Vagina (tissue), 2 donors: ENCODE measurements at regions not wholly inside any gene's neighbourhood (a gene's known extent, or its start where the extent isn't known, plus 50 kb on each side); places are given as distances from the start of the nearest gene placed in this dataset.

ENCODE experiments used
- DNase-seq, 2 donors: peaks; one replicate each; pipeline ENCODE4 v3.0.0-alpha.2; 2017; ENCODE audit errors: extremely low spot score in 2 of 2
- H3K27ac ChIP-seq: fragments of 200-600 bp; sonication (generic); one replicate; pipeline ENCODE4 v1.5.1; 2019
- H3K27me3 ChIP-seq: fragments of 200-600 bp; sonication (generic); one replicate; pipeline ENCODE4 v1.5.1; 2019
- H3K36me3 ChIP-seq, 2 donors: fragments of 200-600 bp; sonication (generic); one replicate each; pipeline ENCODE4 v1.5.1; 2017 to 2019
- H3K4me1 ChIP-seq: fragments of 200-600 bp; sonication (generic); one replicate; pipeline ENCODE4 v1.5.1; 2019
- H3K4me3 ChIP-seq, 2 donors: fragments of 200-600 bp; sonication (generic); 1 replicate in 1 of 2; 2 replicates in 1 of 2; pipeline ENCODE4 v1.5.1; 2016 to 2019
- H3K9me3 ChIP-seq: fragments of 200-600 bp; sonication (generic); one replicate; pipeline ENCODE4 v1.5.1; 2019
- POLR2A ChIP-seq, 2 donors: fragments of 450-650 bp; IDR thresholded peaks; one replicate each; pipeline ENCODE4 v1.6.1; 2017; ENCODE audit warnings: antibody characterized with exemption in 2 of 2, mild to moderate bottlenecking in 2 of 2, moderate library complexity in 2 of 2
- POLR2AphosphoS5 ChIP-seq, 2 donors: sonication (generic); formaldehyde crosslinking; IDR thresholded peaks; one replicate each; pipeline ENCODE4 v1.9.0; 2017; ENCODE audit warnings: antibody characterized with exemption in 2 of 2, mild to moderate bottlenecking in 2 of 2, low read depth in 1 of 2; ENCODE audit not compliant: insufficient read depth in 1 of 2
- intact Hi-C: fragments of 100-400 bp; cut with DNase I; formaldehyde crosslinking; loops from one replicate; pipeline ENCODE4 v1.15.1; 2023
- TF ChIP-seq, protein P1 (sequence below), 3 experiments: fragments of 450-650 bp in 2 of 3; fragments of 200-600 bp in 1 of 3; sonication (generic) in 1 of 3; IDR thresholded peaks; one replicate each; pipeline ENCODE4 v1.5.1; 2017 to 2019; ENCODE audit warnings: antibody characterized with exemption in 3 of 3, mild to moderate bottlenecking in 2 of 3, moderate library complexity in 2 of 3

DNA sequence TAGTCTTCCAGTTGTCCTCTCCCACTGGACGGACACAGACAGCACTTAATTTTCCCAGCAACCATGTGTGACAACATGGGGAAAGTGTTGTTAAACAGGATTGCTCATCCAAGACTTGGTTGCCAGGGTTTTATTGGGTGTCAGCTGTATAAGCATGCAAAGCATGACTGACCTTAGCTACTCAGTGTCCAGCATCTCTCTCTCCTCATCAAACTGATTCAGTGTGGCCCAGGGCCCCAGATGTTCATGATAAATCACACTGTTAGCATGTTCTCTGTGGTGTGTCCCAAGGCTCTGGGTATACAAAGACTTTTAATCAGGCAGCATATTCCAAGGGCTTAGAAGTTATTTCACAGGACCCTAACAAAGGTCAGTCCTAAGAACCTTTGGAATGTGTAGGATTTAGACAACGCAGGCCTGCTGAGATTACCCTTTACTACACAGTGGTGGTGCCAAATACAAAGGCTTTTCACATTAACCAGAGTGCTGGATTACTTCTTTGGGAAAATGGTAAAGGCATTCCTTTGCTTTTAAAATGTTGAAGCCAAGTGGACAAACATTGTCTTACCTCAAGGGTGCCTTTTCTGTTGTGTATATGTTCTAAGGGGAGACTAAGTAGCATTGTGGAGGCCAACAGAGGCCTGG, 213.3 kb downstream of the GLUD2 start:
- TF ChIP-seq, protein P1, sequence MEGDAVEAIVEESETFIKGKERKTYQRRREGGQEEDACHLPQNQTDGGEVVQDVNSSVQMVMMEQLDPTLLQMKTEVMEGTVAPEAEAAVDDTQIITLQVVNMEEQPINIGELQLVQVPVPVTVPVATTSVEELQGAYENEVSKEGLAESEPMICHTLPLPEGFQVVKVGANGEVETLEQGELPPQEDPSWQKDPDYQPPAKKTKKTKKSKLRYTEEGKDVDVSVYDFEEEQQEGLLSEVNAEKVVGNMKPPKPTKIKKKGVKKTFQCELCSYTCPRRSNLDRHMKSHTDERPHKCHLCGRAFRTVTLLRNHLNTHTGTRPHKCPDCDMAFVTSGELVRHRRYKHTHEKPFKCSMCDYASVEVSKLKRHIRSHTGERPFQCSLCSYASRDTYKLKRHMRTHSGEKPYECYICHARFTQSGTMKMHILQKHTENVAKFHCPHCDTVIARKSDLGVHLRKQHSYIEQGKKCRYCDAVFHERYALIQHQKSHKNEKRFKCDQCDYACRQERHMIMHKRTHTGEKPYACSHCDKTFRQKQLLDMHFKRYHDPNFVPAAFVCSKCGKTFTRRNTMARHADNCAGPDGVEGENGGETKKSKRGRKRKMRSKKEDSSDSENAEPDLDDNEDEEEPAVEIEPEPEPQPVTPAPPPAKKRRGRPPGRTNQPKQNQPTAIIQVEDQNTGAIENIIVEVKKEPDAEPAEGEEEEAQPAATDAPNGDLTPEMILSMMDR (IDR thresholded peaks at IDR 0.05): no peak
- TF ChIP-seq POLR2A (IDR thresholded peaks at IDR 0.05): no peak
- no peak for TF ChIP-seq POLR2AphosphoS5 (IDR thresholded peaks at IDR 0.05; ENCODE audit: insufficient read depth in 1 of 2, low read depth in 1 of 2)
- intact Hi-C loops: no loop called here
- Histone ChIP-seq H3K36me3 (no peaks in the 10 kb centered on the region), H3K9me3 (no peaks in the 10 kb centered on the region), H3K4me1 (no peaks in the 10 kb centered on the region), H3K27ac (no peak overlapping the region), H3K27me3 (no peaks in the 10 kb centered on the region), H3K4me3 (no peak overlapping the region)
- DNase-seq: no peak

DNA sequence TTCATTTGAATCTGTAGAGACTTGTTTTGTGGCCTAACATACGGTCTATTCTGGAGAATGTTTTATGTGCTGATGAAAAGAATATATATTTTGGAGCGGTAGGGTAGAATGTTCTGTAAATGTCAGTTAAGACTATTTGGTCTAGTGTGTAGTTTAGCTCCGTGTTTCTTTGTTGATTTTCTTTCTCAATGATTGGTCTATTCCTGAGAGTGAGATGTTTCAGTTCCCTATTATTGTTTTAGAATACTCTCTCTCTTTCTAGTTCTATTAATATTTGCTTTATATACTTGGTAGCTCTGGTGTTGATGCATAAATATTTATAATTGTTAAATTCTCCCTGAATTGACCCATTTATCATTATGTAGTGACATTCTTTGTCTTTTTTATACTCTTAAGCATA, 236.5 kb downstream of the GLUD2 start:
- Histone ChIP-seq H3K9me3 (no peaks in the 10 kb centered on the region), H3K4me3 (no peak overlapping the region), H3K4me1 (no peaks in the 10 kb centered on the region), H3K36me3 (no peaks in the 10 kb centered on the region), H3K27me3 (no peaks in the 10 kb centered on the region), H3K27ac (no peak overlapping the region)
- no peak for DNase-seq
- intact Hi-C loops: no loop called here
- TF ChIP-seq POLR2A (IDR thresholded peaks at IDR 0.05) (no peak), POLR2AphosphoS5 (IDR thresholded peaks at IDR 0.05; ENCODE audit: insufficient read depth in 1 of 2, low read depth in 1 of 2) (no peak)
- TF ChIP-seq, protein P1 (IDR thresholded peaks at IDR 0.05): no peak

DNA sequence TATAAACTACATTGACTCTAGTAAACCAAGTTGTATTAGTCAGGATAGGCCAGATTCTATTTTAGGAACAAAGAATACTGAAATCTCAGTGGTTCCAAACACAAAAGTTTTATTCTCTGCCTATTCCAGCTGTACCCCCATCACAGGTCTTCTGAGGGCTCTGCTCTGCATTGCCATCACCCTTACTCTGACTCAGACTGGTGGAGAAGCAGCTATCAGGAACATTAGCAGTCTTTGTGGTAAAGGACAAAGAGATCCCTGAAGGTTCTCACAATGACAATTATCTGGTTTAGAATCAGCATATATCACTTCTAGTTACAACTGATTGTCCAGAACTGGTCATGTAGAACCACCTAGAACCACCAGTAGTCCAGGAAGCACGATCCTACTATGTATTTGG, 251.1 kb downstream of the GLUD2 start:
- DNase-seq: no peak
- H3K9me3 ChIP-seq: no peaks in the 10 kb centered on the region
- H3K27ac ChIP-seq: no peak overlapping the region
- TF ChIP-seq POLR2AphosphoS5 (IDR thresholded peaks at IDR 0.05; ENCODE audit: insufficient read depth in 1 of 2, low read depth in 1 of 2): no peak
- TF ChIP-seq, protein P1 (IDR thresholded peaks at IDR 0.05): no peak
- no peak for TF ChIP-seq POLR2A (IDR thresholded peaks at IDR 0.05)
- H3K27me3 ChIP-seq: no peaks in the 10 kb centered on the region
- no peak overlapping the region for H3K4me3 ChIP-seq
- no peaks in the 10 kb centered on the region for H3K36me3 ChIP-seq
- H3K4me1 ChIP-seq: no peaks in the 10 kb centered on the region
- intact Hi-C loops: no loop called here

DNA sequence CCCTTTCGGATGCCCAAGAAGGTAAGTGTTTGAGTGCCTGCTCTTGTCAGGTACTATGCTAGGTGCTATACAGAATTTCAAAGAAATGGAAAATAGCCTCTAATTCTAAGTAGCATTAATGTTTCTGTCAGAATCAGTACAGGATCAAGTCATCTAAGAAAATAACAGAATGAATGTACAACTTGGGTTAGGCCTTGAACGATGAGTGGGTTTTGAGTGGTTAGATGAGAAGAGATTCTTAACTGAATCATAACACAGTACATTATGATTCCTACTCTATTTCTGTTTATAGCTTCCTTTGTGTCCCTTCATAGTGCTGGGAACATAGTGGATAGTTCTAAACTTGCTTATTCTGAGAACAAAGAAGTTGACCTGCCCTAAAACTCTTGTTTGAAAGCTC, 253.9 kb downstream of the GLUD2 start:
- intact Hi-C loops: no loop called here
- Histone ChIP-seq H3K4me3 (no peak overlapping the region), H3K4me1 (no peaks in the 10 kb centered on the region)

DNA sequence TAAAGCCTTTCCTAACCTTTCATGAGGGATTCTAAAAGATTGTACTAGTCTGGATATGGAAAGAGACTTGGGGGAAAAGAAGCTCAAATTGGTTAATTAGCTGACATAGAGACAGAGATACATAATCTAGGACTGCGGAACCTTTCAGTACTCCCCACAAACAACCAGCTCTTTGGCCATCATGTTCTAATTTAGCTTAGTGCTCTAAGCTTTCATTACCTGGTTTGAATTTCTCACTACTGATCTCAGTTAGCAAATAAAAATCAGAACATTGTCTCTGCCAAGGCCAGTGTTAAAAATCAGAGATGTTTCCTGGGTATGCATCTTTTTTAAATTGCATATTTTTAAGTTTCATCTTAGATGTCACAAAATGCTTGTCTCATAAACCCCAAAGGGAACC, 254.4 kb downstream of the GLUD2 start:
- DNase-seq: no peak
- no peak for TF ChIP-seq POLR2AphosphoS5 (IDR thresholded peaks at IDR 0.05; ENCODE audit: insufficient read depth in 1 of 2, low read depth in 1 of 2)
- TF ChIP-seq, protein P1 (IDR thresholded peaks at IDR 0.05): no peak
- TF ChIP-seq POLR2A (IDR thresholded peaks at IDR 0.05): no peak
- H3K4me1 ChIP-seq: no peaks in the 10 kb centered on the region
- intact Hi-C loops: no loop called here
- H3K27ac ChIP-seq: no peak overlapping the region
- no peaks in the 10 kb centered on the region for H3K27me3 ChIP-seq
- no peaks in the 10 kb centered on the region for H3K9me3 ChIP-seq
- no peak overlapping the region for H3K4me3 ChIP-seq
- no peaks in the 10 kb centered on the region for H3K36me3 ChIP-seq

More for the DNA sequence above, 253.9 kb downstream of the GLUD2 start:
- no peak for TF ChIP-seq POLR2AphosphoS5 (IDR thresholded peaks at IDR 0.05; ENCODE audit: insufficient read depth in 1 of 2, low read depth in 1 of 2)
- TF ChIP-seq, protein P1 (IDR thresholded peaks at IDR 0.05): no peak
- no peak for TF ChIP-seq POLR2A (IDR thresholded peaks at IDR 0.05)
- Histone ChIP-seq H3K27me3 (no peaks in the 10 kb centered on the region), H3K36me3 (no peaks in the 10 kb centered on the region), H3K9me3 (no peaks in the 10 kb centered on the region), H3K27ac (no peak overlapping the region)
- no peak for DNase-seq
